GM21390 (cell line): ENCODE measurements at regions not wholly inside any gene's neighbourhood (a gene's known extent, or its start where the extent isn't known, plus 50 kb on each side); places are given as distances from the start of the nearest gene placed in this dataset.

ENCODE experiments used
- ATAC-seq: cut with Tn5 transposase; IDR thresholded peaks from one replicate; pipeline ENCODE4 v1.9.1; 2021; ENCODE audit not compliant: unreplicated experiment

DNA sequence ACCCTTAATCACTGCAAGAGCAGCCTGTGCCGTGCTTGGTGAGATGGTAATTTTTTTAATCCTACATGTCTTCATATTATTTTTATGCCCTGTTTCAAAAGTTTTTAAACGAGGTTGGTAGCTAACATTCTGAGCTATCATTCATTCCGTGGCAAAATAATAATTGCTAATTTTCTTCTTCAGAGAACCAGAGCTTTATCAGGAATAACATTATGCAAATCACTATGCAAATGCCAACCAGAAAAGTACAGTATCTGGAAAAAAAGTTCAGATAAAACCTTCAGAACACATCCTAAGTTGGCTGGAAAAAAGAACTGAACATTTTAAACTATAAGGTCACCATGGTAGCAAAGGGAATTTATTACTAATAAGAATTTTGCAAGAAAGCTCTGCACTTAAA, 165.1 kb upstream of the NABP1 start:
- no peak for ATAC-seq

DNA sequence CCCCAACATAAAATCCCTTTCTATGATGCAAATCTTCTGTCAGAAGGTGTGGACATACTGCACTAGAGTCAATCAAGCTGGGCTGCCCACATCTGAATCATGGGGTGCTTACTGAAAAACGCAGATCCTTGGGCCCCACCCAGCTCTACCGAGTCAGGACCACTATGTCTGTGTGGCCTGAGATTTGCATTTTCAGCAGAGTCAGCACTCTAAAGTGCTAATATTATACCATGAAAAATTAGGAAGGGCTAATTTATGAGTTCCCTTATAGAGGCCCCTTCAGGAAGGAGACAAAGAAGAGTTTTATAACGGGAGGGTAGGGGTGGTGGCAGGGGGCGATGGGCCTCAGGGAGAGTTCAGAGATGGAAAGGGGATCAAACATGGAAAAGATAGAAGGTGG, 163.3 kb upstream of the NABP1 start:
- ATAC-seq = no peak

DNA sequence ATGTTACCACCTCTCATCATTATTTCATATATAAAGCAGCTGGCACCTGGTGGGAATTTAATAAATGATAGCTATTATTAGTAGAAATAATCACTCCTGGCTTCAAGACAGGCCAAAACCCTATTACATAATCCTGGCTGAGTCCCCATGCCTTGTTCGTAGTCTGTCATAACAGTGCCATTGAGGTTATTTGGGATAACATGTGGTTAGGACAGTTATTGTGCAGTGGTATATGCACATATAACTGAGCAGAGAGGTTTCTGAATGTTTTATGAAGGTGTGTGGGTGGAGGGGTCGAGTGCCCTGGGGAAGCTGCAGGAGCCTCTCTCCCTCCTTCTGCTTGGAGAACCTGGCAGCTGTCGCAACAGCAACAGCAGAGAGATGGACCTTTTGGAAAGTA, 162.4 kb upstream of the NABP1 start:
- ATAC-seq = no peak

DNA sequence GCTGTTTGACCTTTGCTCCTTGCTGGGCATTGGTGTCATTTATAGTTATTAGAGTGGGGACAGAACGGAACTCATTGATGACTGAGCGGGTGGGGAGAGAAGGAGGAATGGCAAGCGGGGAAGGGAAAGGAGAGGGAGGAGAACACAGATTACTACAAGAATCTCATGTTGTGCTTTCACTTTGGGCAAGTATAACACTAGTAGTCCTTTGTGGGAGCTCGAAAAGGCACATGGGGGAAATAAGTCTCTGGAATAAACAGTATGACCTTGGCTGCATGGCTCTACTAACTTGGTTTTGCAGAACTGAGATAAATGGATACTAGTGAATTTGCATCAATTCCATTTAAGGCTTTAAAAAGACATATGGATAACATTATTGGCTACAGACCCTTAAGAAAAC, 161.7 kb upstream of the NABP1 start:
- no peak for ATAC-seq

GRCh38 chr2:191521608-191522208, 156.2 kb upstream of the NABP1 start:
- no peak for ATAC-seq

GRCh38 chr2:191522478-191523120, 155.3 kb upstream of the NABP1 start:
- no peak for ATAC-seq

GRCh38 chr2:191526091-191526490, 151.8 kb upstream of the NABP1 start:
- ATAC-seq = no peak

DNA sequence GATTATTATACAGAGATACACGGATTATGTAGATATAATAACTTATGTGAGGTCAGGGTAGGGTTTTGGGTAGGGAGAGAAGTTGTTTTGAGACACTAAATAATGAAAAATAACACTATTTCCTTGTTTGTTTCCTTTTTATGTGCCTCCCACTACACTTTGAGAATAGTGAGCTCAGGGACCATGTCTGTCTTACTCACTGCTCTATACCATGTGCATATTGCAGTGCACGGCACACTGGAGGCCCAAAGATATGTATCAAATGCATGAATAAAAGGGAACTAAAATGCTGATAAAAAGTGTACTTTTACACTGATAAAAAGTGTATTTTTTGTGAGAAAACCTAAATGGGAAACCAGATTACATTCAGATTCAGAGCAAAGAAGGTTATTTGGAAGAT, 151.4 kb upstream of the NABP1 start:
- ATAC-seq = no peak

GRCh38 chr2:191526953-191527556, 150.9 kb upstream of the NABP1 start:
- no peak for ATAC-seq

GRCh38 chr2:191530618-191531017, 147.3 kb upstream of the NABP1 start:
- ATAC-seq = no peak

DNA sequence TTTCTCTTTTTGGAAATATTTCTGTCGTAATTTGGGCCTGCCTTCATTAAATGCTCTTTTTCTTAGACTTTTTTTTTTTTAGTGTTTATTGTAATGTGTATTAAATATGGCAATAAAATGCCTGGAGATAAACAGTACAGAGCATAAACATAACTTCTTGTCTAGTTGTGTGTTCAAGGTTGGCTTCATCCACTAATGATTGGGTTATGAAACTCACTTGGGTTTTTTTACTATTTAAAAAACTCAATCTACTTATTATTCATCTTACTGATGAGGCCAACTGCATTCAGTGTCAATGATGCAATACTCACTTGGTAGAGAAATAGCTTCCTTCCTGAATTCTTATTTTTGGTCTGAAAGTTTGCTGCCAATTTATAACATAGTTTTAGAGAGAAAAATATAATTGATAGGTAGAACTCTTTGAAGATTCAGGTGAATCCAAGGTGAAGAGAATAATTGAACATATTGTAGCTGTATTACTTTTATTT, 144.2 kb upstream of the NABP1 start:
- ATAC-seq = no peak

DNA sequence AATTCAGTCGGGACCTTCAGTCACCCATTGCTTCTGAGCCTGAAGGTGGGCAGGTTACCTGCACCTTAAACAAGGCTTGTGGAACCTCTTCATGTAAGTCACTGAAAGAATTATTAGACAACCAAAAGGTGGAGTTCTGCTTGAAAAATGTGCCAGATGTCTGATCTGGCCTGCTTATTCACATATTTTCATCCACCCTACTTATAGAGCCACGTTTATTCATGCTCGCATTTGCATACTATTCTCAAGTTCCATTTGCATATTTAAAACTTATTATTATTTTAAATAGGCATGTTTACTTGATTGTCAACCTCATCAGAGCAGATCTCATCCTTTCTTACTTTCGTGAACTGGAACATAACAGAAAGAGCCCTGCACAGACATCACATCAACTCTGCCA, 140.0 kb upstream of the NABP1 start:
- no peak for ATAC-seq

DNA sequence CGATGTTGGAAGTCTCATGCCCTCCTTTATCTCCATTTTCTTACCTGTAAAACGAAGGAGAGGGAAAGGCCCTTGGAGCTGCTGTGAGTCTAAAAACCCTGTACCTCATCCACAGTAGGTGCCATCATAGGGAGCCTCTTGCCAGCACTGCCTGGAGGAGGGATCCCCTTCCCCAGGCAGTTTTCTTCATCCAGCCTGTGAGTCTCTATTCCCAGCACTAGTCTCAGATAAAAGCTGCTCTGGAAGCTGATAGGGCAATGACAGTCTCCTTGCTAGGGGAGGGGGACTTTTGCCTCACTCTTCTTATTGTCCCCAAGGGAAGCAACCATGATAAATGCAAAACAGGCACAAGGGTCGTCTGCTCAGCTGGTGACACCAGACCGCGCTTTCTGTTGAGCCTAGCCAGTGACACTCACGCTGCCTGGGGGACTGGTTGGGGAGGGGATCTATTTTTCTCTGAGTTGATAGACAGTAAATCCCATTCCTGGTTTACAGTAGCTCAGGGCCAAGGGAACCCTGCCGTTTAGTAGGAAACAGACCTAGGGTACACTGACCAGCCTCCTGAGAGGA, 139.5 kb upstream of the NABP1 start:
- no peak for ATAC-seq

DNA sequence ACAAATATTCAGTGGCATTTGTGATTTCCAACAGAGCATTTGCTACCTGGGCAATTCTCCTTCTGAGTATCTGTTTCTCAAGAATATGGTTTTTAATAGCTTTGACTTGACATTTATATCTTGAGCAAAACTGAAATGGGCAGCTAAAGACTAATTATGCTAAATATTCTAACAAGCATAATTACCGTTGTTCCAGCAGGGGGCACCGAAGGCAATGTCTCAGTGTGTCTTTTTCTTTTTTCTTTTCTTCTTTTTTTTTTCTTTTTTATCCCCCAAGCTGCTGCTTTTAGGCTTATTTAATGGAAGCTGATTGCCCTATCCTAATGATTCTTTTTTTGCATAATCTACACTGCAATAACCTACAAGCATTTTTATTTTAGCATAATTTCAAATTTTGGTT, 138.9 kb upstream of the NABP1 start:
- ATAC-seq = no peak

DNA sequence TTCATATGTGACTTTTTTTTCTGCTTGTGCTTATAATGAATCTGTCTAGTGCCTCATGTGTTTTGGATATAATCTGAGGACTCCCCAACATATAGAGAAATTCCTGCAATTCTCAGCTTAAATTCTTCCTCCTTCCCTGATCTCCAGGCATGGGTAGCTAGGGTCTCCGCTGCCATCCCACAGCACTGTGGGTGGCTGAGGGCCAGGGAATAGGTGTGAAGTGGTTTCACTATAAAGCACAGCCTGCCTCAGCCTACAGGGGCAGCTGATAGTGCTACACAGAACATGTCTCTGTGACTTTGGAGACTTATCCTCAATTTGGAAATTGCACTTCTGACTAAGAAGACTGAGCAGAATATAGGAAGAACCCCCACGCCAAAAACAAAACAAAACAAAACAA, 137.3 kb upstream of the NABP1 start:
- ATAC-seq = no peak

DNA sequence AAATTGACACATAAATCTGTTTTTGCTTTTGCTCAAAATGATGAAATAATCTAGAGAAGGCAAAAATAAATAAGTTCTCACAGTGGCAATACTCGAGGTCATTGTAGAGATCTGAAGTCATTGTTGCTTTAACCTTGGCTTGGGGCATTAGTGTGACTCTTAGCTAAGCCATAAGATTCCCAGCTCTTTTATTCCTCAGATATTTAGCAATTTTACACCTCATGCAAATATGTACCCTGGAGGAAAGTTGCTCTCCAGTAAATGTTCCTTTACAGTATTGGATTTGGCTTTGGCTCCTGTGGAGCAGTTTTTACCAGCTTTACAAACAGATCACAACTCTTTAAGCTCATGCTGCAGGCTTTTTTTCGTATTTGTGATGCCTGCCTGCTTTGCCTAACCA, 134.2 kb upstream of the NABP1 start:
- ATAC-seq = no peak

DNA sequence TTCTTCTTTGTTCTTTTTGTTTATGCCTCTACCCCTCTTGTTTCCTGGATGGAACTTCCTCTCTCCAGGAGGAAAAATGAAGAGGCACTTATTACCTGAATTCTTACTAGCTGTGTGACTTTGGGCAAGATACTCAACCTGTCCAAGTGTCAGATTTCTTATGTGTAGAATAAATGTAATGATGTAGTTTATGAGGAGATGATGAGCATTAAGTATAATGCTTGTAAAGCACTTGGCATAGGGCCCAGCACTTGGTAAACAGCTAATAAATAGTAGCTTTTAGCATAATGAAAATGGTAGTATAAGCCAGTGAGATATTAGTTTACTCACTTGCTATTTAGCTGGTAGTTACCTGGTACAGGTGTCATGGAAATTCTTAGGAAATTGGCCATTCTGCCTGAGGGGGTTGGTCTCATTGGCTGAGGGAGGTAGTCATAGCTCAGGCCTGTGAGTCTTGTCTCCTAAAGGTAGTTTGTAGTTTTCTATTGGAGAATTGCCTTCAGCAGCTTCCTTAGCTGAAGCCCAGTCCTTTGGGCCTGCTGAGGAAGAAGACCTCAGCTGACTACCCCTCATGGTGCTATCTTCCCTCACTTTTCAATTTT, 133.4 kb upstream of the NABP1 start:
- ATAC-seq = no peak

DNA sequence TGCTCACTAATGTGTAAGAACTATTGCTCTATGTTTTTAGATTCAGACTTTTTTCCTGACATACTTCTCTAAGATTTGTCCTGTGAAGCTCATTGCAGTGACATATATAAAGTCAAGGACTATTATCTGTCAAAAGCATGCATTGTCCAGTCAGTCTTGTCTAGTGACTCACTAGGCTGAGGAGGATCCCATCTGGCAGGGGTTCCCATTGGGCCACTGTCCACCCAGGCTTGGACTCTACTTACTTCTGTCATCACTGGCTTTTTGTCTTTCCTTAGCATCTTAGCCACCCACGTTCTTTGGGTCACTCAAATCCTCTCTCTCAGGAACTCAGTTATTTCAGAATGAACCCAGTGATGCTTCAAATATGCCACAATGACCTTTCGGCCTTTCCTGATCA, 132.6 kb upstream of the NABP1 start:
- no peak for ATAC-seq

DNA sequence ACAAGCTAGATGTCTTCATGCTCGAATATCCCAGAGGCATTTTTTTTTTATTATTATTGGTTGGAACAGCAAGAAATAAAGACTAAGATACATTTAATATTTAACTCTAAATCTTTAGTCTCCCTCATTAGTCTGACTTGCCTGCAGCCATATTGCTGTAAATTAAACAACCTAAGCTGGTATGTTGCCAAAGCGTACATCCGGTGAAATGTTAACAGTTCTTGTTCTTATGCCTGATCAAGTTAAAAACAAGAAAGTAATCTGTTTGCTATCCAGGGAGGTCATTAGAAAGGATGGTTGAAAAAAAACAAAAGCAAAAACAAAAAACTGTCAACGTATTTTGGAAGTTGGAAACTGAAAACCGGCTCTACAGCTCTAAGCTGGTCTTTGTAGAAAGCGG, 125.9 kb upstream of the NABP1 start:
- ATAC-seq = no peak

- no peak for ATAC-seq
These were observed 123.7 kb upstream of the NABP1 start for GRCh38 chr2:191554240-191554639.

DNA sequence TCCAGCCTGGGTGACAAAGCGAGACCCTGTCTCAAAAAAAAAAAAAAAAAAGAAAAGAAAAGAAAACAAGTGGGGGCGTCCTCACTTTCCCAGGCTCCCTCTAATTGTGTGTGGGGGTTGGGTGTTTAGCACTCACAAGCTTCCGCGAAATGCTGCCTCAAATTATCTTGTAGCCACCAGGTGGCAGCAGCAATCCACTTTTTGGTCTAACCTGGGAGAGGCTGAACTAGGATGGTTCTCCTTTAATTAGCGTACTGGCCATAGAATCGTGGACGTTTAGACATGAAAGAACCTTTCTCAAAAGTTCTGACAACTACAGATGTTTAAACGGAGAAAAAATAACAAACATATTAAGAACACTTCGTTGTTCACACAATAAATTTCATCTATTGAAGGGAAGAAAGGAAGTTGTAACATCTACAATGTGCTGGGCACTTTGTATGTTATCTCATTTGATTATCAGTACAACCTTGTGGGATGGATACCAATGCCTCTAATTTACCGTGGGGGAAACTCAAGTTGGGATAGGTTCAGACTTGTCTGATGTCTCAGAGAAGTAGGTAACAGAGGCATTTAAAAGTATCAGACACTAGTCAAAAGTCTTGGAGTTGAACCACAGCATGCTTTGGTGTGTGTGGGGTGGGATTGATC, 122.7 kb upstream of the NABP1 start:
- peak; percentile 94 for ATAC-seq
